ENCODE measurements at regions not wholly inside any gene's neighbourhood (a gene's known extent, or its start where the extent isn't known, plus 50 kb on each side); places are given as distances from the start of the nearest gene placed in this dataset.

DNA sequence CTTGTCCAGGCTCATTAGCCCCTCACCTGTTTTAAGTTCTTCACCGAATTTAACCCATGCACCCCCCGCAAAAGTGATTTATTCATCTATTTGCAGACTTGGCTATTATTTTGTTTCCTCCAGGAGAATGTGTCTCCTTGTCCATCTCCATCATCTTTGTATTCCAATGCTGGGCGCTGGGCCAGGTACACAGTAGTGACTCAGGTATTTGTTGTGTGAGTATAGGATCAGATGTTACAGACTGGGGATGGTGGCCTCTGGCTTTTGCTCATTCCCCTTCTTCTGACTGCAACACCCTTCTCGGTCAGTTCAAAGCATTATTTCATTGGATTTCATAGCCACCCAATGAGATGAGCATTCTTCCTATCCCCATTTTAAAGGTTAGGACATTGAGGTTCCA is 408.2 kb downstream of the MN1 start:
- no peaks in the 10 kb centered on the region for H4K20me1 ChIP-seq (ENCODE audit: control insufficient read depth, extremely low read depth, insufficient read depth, low read length)
- no peaks in the 10 kb centered on the region for H3K9me1 ChIP-seq (ENCODE audit: control insufficient read depth, extremely low read depth, insufficient read depth, low read length)
- H3K9me3 ChIP-seq (ENCODE audit: control insufficient read depth, low read depth, low read length), result no peaks in the 10 kb centered on the region
- FAIRE-seq (peak; percentile 85), DNase-seq (ENCODE audit: low read depth, low spot score) (no peak)
- H3K9ac ChIP-seq (ENCODE audit: control insufficient read depth, extremely low read depth, insufficient read depth, low read length), result no peak overlapping the region
- no peaks in the 10 kb centered on the region for H3K79me2 ChIP-seq (ENCODE audit: control insufficient read depth, insufficient read depth, low read length)
- TF ChIP-seq, protein P1, sequence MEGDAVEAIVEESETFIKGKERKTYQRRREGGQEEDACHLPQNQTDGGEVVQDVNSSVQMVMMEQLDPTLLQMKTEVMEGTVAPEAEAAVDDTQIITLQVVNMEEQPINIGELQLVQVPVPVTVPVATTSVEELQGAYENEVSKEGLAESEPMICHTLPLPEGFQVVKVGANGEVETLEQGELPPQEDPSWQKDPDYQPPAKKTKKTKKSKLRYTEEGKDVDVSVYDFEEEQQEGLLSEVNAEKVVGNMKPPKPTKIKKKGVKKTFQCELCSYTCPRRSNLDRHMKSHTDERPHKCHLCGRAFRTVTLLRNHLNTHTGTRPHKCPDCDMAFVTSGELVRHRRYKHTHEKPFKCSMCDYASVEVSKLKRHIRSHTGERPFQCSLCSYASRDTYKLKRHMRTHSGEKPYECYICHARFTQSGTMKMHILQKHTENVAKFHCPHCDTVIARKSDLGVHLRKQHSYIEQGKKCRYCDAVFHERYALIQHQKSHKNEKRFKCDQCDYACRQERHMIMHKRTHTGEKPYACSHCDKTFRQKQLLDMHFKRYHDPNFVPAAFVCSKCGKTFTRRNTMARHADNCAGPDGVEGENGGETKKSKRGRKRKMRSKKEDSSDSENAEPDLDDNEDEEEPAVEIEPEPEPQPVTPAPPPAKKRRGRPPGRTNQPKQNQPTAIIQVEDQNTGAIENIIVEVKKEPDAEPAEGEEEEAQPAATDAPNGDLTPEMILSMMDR (optimal IDR thresholded peaks at IDR 0.05 in 1 of 3, IDR thresholded peaks at IDR 0.05 in 1 of 3, conservative IDR thresholded peaks at IDR 0.05 in 1 of 3; ENCODE audit: extremely low read depth in 1 of 3, insufficient read depth in 2 of 3, low read length in 3 of 3), result no peak
- TF ChIP-seq EZH2 (IDR thresholded peaks at IDR 0.05; ENCODE audit: low read length), result no peak
- no peak overlapping the region for H3K27ac ChIP-seq (ENCODE audit: control insufficient read depth, insufficient read depth, low read length)
- no peak overlapping the region for H3K4me3 ChIP-seq (ENCODE audit: control insufficient read depth in 2 of 3, extremely low read depth in 1 of 3, insufficient read depth in 2 of 3, low read depth in 1 of 3, low read length in 3 of 3)
- peaks cover 9% of the 10 kb centered on the region for H3K4me1 ChIP-seq (ENCODE audit: control insufficient read depth, extremely low read depth, insufficient read depth, low read length)
- no peaks in the 10 kb centered on the region for H3K27me3 ChIP-seq (ENCODE audit: control insufficient read depth, extremely low read depth, insufficient read depth, low read length)
- dilution Hi-C loops (cut with MboI; ENCODE audit: extremely low pct_ligation_motif_present, low sequenced_read_pairs), result no loop called here
- H3K4me2 ChIP-seq (ENCODE audit: control insufficient read depth, extremely low read depth, insufficient read depth, low read depth, low read length), result no peak overlapping the region
- no peak overlapping the region for H2AFZ ChIP-seq (ENCODE audit: control insufficient read depth, low read length)
- no peaks in the 10 kb centered on the region for H3K36me3 ChIP-seq (ENCODE audit: control insufficient read depth in 2 of 2, extremely low read depth in 1 of 2, insufficient read depth in 2 of 2, low read length in 2 of 2)

DNA sequence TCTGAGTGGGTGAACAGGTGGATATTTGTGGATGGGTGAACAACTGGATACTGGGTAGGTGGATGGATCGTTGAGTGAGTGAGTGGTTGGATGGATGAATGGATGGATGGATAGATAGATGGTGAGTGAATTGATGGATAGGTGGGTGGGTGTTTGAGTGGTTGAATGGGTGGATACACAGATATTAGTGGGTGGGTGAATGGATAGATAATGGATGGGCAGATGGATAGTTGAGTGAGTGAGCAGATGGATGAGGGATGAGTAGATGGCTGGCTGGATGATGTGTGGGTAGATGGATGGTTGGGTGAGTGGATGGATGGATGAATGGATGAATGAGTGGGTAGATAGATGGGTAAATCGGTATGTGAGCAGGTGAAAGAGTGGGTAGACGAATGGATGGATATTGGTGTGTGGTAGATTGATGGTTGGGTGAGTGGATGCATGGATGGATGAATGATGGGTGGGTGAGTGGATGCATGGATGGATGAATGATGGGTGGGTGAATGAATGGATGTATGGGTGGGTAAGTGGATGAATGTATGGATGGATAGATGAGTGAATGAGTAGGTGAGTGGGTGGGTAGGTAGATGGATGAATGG is 406.7 kb downstream of the MN1 start:
- dilution Hi-C loops (cut with MboI; ENCODE audit: extremely low pct_ligation_motif_present, low sequenced_read_pairs), result no loop called here
- DNase-seq (ENCODE audit: low read depth, low spot score) (no peak), FAIRE-seq (no peak)
- Histone ChIP-seq H3K4me2 (ENCODE audit: control insufficient read depth, extremely low read depth, insufficient read depth, low read depth, low read length) (no peak overlapping the region), H3K9me1 (ENCODE audit: control insufficient read depth, extremely low read depth, insufficient read depth, low read length) (no peaks in the 10 kb centered on the region), H4K20me1 (ENCODE audit: control insufficient read depth, extremely low read depth, insufficient read depth, low read length) (no peaks in the 10 kb centered on the region), H3K27me3 (ENCODE audit: control insufficient read depth, extremely low read depth, insufficient read depth, low read length) (no peaks in the 10 kb centered on the region), H3K9ac (ENCODE audit: control insufficient read depth, extremely low read depth, insufficient read depth, low read length) (no peak overlapping the region), H3K27ac (ENCODE audit: control insufficient read depth, insufficient read depth, low read length) (no peak overlapping the region), H2AFZ (ENCODE audit: control insufficient read depth, low read length) (no peak overlapping the region), H3K79me2 (ENCODE audit: control insufficient read depth, insufficient read depth, low read length) (no peaks in the 10 kb centered on the region), H3K9me3 (ENCODE audit: control insufficient read depth, low read depth, low read length) (no peaks in the 10 kb centered on the region), H3K36me3 (ENCODE audit: control insufficient read depth in 2 of 2, extremely low read depth in 1 of 2, insufficient read depth in 2 of 2, low read length in 2 of 2) (no peaks in the 10 kb centered on the region), H3K4me1 (ENCODE audit: control insufficient read depth, extremely low read depth, insufficient read depth, low read length) (peaks cover 11% of the 10 kb centered on the region), H3K4me3 (ENCODE audit: control insufficient read depth in 2 of 3, extremely low read depth in 1 of 3, insufficient read depth in 2 of 3, low read depth in 1 of 3, low read length in 3 of 3) (no peak overlapping the region)
- TF ChIP-seq, protein P1 (optimal IDR thresholded peaks at IDR 0.05 in 1 of 3, IDR thresholded peaks at IDR 0.05 in 1 of 3, conservative IDR thresholded peaks at IDR 0.05 in 1 of 3; ENCODE audit: extremely low read depth in 1 of 3, insufficient read depth in 2 of 3, low read length in 3 of 3), result no peak
- no peak for TF ChIP-seq EZH2 (IDR thresholded peaks at IDR 0.05; ENCODE audit: low read length)

Measured in keratinocyte (primary cell).